ENCODE measurements at regions not wholly inside any gene's neighbourhood (a gene's known extent, or its start where the extent isn't known, plus 50 kb on each side); places are given as distances from the start of the nearest gene placed in this dataset.
A peak's percentile ranks its signal among the peaks of the same experiment; 100 is the strongest.

GRCh38 chr12:114240288-114240687 is 165.7 kb downstream of the TBX5 start:
- WGBS, 10 experiments: 0 to 85% (median 70%) methylated on average over 1 to 12 of the region's 12 CpGs; no CpG with 5 or more reads in 3 of the 10 experiments
- in situ Hi-C loops (cut with MboI; ENCODE audit: low pct_unique_long_range_greater_than_20kb in 2 of 9, low sequenced_read_pairs in 9 of 9, unreplicated experiment in 9 of 9): no loop called here

DNA sequence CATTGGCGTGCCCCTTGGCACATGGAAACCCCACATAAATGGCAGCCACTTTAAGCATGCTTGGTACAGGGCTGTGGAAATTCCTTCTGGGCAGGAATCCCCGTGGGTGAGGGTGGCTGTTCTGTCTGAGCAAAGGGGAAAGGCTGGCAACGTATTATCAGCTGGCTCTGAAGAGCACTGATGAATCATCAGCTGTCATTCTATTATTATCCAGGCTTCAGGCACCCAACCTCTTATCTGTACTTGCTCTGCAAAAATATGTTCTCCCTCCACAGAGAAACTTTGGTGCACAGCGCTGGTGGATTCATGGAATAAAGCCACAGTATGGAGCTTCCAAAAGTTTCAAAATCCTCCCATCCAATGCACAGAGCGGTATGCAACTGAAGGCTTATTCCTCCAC is 167.1 kb downstream of the TBX5 start:
- 0 to 61% (median 34%) methylated on average over 1 to 4 of the region's 5 CpGs; no CpG with 5 or more reads in 4 of the 10 experiments for WGBS, 10 experiments
- Histone ChIP-seq H3K4me1 (replicated peaks in 1 of 2) (no peaks in the 10 kb centered on the region), H3K27ac (no peak overlapping the region), H3K4me3 (no peak overlapping the region)
- in situ Hi-C loops (cut with MboI; ENCODE audit: low pct_unique_long_range_greater_than_20kb in 2 of 9, low sequenced_read_pairs in 9 of 9, unreplicated experiment in 9 of 9): no loop called here
- peak in 2 of 8 experiments; percentile 77 to 81 for ATAC-seq (replicated peaks in 6 of 8)

More at GRCh38 chr12:114240288-114240687, 165.7 kb downstream of the TBX5 start:
- H3K4me3 ChIP-seq: no peak overlapping the region
- no peaks in the 10 kb centered on the region for H3K4me1 ChIP-seq (replicated peaks in 1 of 2)
- peak in 1 of 8 experiments; percentile 61 for ATAC-seq (replicated peaks in 6 of 8)
- H3K27ac ChIP-seq: no peak overlapping the region

DNA sequence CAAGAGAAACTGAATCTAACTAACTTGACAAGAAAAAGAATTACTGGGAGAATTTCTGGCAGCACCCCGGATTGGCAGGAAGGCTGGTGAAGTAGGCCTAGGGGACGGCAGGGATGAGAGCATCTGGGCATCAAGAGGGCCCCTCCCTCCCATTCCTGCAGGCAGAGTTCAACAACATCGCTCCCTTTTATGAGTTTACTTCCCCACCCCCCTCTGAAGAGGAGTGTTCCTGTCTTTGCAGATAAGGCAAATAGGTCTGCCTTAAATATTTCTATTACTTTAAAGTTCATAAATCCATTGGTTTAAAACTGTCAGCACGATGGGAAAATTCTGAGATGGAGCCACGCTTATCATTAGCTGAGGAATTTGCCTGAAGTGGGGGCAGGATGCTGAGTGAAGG is 168.7 kb downstream of the TBX5 start:
- ATAC-seq (replicated peaks in 6 of 8): no peak
- WGBS, 10 experiments: 26 to 100% (median 70%) methylated on average over 1 to 4 of the region's 5 CpGs; no CpG with 5 or more reads in 1 of the 10 experiments
- Histone ChIP-seq H3K27ac (no peak overlapping the region), H3K4me3 (no peak overlapping the region), H3K4me1 (replicated peaks in 1 of 2) (no peaks in the 10 kb centered on the region)
- in situ Hi-C loops (cut with MboI; ENCODE audit: low pct_unique_long_range_greater_than_20kb in 2 of 9, low sequenced_read_pairs in 9 of 9, unreplicated experiment in 9 of 9): no loop called here

- Histone ChIP-seq H3K27ac (no peak overlapping the region), H3K4me1 (replicated peaks in 1 of 2) (no peaks in the 10 kb centered on the region), H3K4me3 (no peak overlapping the region)
- WGBS, 10 experiments: 68 to 100% (median 90%) methylated on average over 1 to 2 of the region's 2 CpGs
- in situ Hi-C loops (cut with MboI; ENCODE audit: low pct_unique_long_range_greater_than_20kb in 2 of 9, low sequenced_read_pairs in 9 of 9, unreplicated experiment in 9 of 9): no loop called here
- no peak for ATAC-seq (replicated peaks in 6 of 8)
These were observed 173.8 kb downstream of the TBX5 start for GRCh38 chr12:114232187-114232586.

DNA sequence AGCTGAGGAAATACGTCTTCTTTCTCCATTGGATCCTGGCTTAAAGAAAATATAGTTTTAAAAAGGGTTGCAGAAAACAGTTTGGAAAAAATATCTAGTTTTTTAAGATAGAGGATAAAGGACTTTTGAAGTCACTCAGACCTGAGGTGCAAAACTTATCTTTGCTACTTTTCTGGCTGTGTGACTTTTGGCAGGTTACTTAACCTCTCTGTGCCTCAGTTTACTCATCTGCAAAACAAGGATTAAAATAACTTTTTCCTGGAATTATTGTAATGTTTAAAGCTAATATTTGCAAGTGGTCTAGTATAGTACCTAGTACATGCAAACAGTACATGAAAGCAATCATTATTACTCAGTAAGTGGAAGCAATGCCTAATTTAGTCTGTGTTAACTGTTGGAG is 176.8 kb downstream of the TBX5 start:
- H3K4me3 ChIP-seq: no peak overlapping the region
- ATAC-seq (replicated peaks in 6 of 8): no peak
- in situ Hi-C loops (cut with MboI; ENCODE audit: low pct_unique_long_range_greater_than_20kb in 2 of 9, low sequenced_read_pairs in 9 of 9, unreplicated experiment in 9 of 9): no loop called here
- H3K27ac ChIP-seq: no peak overlapping the region
- no peaks in the 10 kb centered on the region for H3K4me1 ChIP-seq (replicated peaks in 1 of 2)
- 0 to 67% (median 20%) methylated on average over 1 of the region's 1 CpG; no CpG with 5 or more reads in 3 of the 10 experiments for WGBS, 10 experiments

DNA sequence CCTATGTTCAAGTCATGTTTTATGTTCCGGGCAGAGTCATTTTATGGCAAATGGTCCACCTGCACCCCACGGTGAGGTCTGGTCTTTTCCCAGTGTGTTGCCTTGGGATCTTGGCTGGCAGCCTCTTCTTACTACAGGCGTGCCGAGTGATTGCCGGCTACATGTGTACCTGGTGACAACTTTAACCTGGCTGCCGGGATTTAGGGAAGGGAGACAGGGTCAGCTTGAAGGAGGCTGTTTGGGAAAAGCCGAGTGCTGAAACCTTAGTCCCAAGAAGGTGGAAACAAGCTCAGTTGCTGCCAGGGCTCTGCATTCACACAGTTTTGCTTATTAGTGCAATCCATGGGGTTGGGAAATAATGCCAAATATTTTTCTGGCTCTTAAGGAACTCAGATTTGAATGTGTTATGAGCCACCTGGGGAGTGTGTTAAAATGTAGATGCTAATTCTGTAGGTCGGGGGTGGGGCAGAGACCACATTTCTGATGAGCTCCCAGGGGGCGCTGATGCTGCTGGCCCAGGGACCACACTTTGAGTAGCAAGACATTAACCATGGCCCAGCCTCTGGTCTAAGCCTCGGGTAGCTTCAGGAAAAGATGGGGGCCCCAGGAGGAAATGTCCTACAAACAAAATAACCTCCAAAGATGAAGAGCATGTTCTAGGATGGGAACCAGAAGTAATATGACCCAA is 179.6 kb downstream of the TBX5 start:
- whole genome bisulfite sequencing, 10 experiments: 40 to 84% (median 69%) methylated on average over 1 to 8 of the region's 10 CpGs; no CpG with 5 or more reads in 2 of the 10 experiments
- Histone ChIP-seq H3K4me1 (replicated peaks in 1 of 2) (no peaks in the 10 kb centered on the region), H3K4me3 (no peak overlapping the region), H3K27ac (no peak overlapping the region)
- in situ Hi-C loops (cut with MboI; ENCODE audit: low pct_unique_long_range_greater_than_20kb in 2 of 9, low sequenced_read_pairs in 9 of 9, unreplicated experiment in 9 of 9): no loop called here
- ATAC-seq (replicated peaks in 6 of 8): no peak

DNA sequence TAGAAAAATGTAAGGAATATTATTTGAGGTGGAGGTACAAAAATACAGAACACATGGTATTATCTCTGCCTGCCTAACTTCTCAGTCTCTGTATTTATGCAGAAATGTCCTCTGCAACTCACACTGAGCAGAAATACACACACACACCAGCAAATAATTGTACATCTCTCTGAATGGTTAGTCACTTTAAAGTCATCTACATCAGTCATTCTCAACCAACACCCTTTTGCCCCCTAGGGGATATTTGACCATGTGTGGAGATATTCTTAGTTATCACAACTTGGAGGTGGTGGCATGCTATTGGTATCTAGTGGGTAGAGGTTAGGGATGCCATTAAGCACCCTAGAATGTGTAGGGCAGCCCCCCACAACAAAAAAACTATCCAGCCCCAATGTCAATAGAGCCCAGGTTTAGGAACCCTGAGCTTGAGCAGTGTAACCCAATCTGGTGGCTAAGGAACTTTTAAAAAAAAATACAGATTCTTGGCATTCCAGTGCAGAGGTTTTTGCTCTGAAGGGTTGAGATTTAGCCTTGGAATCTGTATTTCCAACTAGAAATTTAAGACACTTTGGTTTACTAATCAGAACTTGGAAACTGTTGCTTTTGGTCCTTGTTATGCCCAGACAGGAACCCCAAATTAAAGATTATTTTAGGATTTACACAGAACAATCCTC is 183.8 kb downstream of the TBX5 start:
- H3K27ac ChIP-seq: no peak overlapping the region
- H3K4me1 ChIP-seq (replicated peaks in 1 of 2): no peaks in the 10 kb centered on the region
- ATAC-seq (replicated peaks in 6 of 8): peak in 2 of 8 experiments; percentile 95 to 97
- in situ Hi-C loops (cut with MboI; ENCODE audit: low pct_unique_long_range_greater_than_20kb in 2 of 9, low sequenced_read_pairs in 9 of 9, unreplicated experiment in 9 of 9): no loop called here
- H3K4me3 ChIP-seq: no peak overlapping the region

DNA sequence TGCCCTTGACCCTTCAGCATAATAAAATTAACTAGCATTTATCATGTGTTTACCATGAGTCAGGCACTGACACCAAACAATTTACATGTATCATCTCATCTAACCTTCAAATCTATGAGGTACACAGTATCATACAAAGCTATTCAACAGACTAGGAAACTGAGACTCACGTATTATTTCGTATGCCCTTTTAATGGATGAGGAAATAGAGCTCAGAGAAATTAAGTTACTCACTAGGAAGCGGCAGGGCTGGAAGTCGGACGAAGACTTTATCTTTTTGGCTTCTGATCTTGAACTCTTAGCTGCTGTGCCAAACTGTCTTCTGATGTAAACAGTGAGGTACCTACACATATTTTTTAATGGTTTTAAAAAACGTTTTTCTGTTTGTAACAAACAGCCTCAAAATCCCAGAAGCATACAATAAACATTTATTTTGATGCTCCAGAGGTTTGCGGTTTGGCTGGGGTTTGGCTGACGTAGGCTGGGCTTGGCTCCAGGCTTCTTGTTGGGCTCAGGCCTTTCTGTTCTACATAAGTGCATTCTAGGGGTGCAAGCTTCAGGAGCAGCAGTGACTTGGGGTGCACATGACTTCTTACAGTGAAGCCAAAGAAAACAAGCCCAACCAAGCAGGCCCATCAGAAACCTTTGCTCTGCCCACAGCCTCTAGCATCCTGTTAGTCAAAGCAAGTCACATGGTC is 184.7 kb downstream of the TBX5 start:
- Histone ChIP-seq H3K4me1 (replicated peaks in 1 of 2) (no peaks in the 10 kb centered on the region), H3K27ac (no peak overlapping the region), H3K4me3 (no peak overlapping the region)
- ATAC-seq (replicated peaks in 6 of 8): peak in 2 of 8 experiments; percentile 27 to 42
- in situ Hi-C loops (cut with MboI; ENCODE audit: low pct_unique_long_range_greater_than_20kb in 2 of 9, low sequenced_read_pairs in 9 of 9, unreplicated experiment in 9 of 9): no loop called here
- 0 to 100% (median 73%) methylated on average over 1 to 8 of the region's 8 CpGs; no CpG with 5 or more reads in 1 of the 10 experiments for WGBS, 10 experiments

DNA sequence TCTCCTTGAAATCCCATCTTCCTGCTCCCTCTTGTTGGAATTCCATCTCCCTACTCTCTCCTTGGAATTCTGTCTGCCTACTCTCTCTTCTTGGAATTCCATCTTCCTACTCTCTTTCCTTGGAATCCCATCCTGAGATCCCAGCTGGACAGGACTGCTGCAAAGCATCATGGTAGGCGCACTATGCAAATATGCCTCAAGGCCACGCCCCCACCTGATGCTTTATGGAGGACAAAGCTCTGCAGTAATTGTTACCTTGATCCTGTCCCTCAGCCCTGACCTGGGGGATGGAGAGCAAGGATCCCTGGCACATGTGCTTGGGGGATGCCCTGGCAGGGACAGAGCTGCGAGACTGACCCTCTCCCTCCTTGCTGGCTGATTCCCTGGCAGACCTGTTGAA is 185.6 kb downstream of the TBX5 start:
- in situ Hi-C loops (cut with MboI; ENCODE audit: low pct_unique_long_range_greater_than_20kb in 2 of 9, low sequenced_read_pairs in 9 of 9, unreplicated experiment in 9 of 9): no loop called here

GRCh38 chr12:114218136-114218535 is 187.8 kb downstream of the TBX5 start:
- in situ Hi-C loops (cut with MboI; ENCODE audit: low pct_unique_long_range_greater_than_20kb in 2 of 9, low sequenced_read_pairs in 9 of 9, unreplicated experiment in 9 of 9): no loop called here
- H3K4me1 ChIP-seq (replicated peaks in 1 of 2): no peaks in the 10 kb centered on the region
- no peak overlapping the region for H3K4me3 ChIP-seq
- no peak for ATAC-seq (replicated peaks in 6 of 8)
- 58 to 100% (median 68%) methylated on average over 1 to 2 of the region's 2 CpGs; no CpG with 5 or more reads in 4 of the 10 experiments for WGBS, 10 experiments
- H3K27ac ChIP-seq: no peak overlapping the region

More for the DNA sequence above, 185.6 kb downstream of the TBX5 start:
- no peaks in the 10 kb centered on the region for H3K4me1 ChIP-seq (replicated peaks in 1 of 2)
- ATAC-seq (replicated peaks in 6 of 8): no peak
- H3K4me3 ChIP-seq: no peak overlapping the region
- H3K27ac ChIP-seq: no peak overlapping the region
- 21 to 100% (median 67%) methylated on average over 1 to 3 of the region's 3 CpGs; no CpG with 5 or more reads in 5 of the 10 experiments for WGBS, 10 experiments

DNA sequence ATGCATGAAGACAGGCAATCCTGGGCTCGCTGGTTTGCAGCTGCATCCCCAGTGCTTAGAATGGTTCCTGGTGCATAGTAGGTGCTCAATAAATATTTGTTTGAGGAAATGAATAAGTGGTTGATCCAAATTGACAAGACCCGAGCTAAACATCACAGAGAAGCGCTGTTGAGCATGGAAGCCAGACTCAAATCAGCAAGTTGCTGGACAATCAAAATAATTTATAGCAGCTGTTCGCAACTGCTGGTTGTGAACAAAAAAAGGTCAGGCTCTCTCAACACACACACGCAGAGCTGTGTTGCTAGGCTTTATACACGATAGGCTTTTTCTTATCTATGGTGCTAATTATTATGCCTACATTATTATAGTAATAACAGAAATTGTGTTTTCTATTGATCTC is 190.2 kb downstream of the TBX5 start:
- no peaks in the 10 kb centered on the region for H3K4me1 ChIP-seq (replicated peaks in 1 of 2)
- WGBS, 10 experiments: 4 to 84% (median 67%) methylated on average over 1 to 6 of the region's 6 CpGs; no CpG with 5 or more reads in 1 of the 10 experiments
- H3K27ac ChIP-seq: no peak overlapping the region
- ATAC-seq (replicated peaks in 6 of 8): no peak
- in situ Hi-C loops (cut with MboI; ENCODE audit: low pct_unique_long_range_greater_than_20kb in 2 of 9, low sequenced_read_pairs in 9 of 9, unreplicated experiment in 9 of 9): no loop called here
- no peak overlapping the region for H3K4me3 ChIP-seq

- Histone ChIP-seq H3K27ac (no peak overlapping the region), H3K4me3 (no peak overlapping the region), H3K4me1 (replicated peaks in 1 of 2) (no peaks in the 10 kb centered on the region)
- 0 to 80% (median 52%) methylated on average over 1 to 2 of the region's 2 CpGs; no CpG with 5 or more reads in 4 of the 10 experiments for WGBS, 10 experiments
- in situ Hi-C loops (cut with MboI; ENCODE audit: low pct_unique_long_range_greater_than_20kb in 2 of 9, low sequenced_read_pairs in 9 of 9, unreplicated experiment in 9 of 9): no loop called here
- ATAC-seq (replicated peaks in 6 of 8): peak in 2 of 8 experiments; percentile 59 to 69
These were observed 192.8 kb downstream of the TBX5 start for GRCh38 chr12:114213055-114213581.

- 33 to 100% (median 79%) methylated on average over 1 to 3 of the region's 3 CpGs for WGBS, 10 experiments
- no peaks in the 10 kb centered on the region for H3K4me1 ChIP-seq (replicated peaks in 1 of 2)
- no peak overlapping the region for H3K4me3 ChIP-seq
- in situ Hi-C loops (cut with MboI; ENCODE audit: low pct_unique_long_range_greater_than_20kb in 2 of 9, low sequenced_read_pairs in 9 of 9, unreplicated experiment in 9 of 9): no loop called here
- ATAC-seq (replicated peaks in 6 of 8): no peak
- H3K27ac ChIP-seq: no peak overlapping the region
These were observed 196.1 kb downstream of the TBX5 start for GRCh38 chr12:114209861-114210260.

All from motor neuron (in vitro differentiated cells).